GM19455 (cell line): ENCODE measurements at regions not wholly inside any gene's neighbourhood (a gene's known extent, or its start where the extent isn't known, plus 50 kb on each side); places are given as distances from the start of the nearest gene placed in this dataset.

Experiments
- ATAC-seq: cut with Tn5 transposase; IDR thresholded peaks from one replicate; pipeline ENCODE4 v1.9.1; 2021; ENCODE audit not compliant: unreplicated experiment

- ATAC-seq = no peak
Observed at GRCh38 chr3:193978030-193978429, 157.9 kb upstream of the HES1 start.

GRCh38 chr3:193978486-193978885 lies 157.5 kb upstream of the HES1 start:
- ATAC-seq = no peak

- ATAC-seq = no peak
Observed at GRCh38 chr3:193980326-193980725, 155.6 kb upstream of the HES1 start.

- no peak for ATAC-seq
Observed at GRCh38 chr3:193980905-193981304, 155.0 kb upstream of the HES1 start.

GRCh38 chr3:193981504-193981903 lies 154.4 kb upstream of the HES1 start:
- ATAC-seq = no peak

GRCh38 chr3:193982258-193982659 lies 153.7 kb upstream of the HES1 start:
- ATAC-seq = no peak

- ATAC-seq = no peak
Observed at GRCh38 chr3:193983846-193984818, 151.8 kb upstream of the HES1 start.

GRCh38 chr3:193984876-193985275 lies 151.1 kb upstream of the HES1 start:
- no peak for ATAC-seq

GRCh38 chr3:193987186-193987585 lies 148.8 kb upstream of the HES1 start:
- no peak for ATAC-seq

GRCh38 chr3:193989186-193989585 lies 146.8 kb upstream of the HES1 start:
- ATAC-seq = no peak

- ATAC-seq = no peak
Observed at GRCh38 chr3:193991666-193992424, 144.1 kb upstream of the HES1 start.

GRCh38 chr3:193992425-193993037 lies 143.4 kb upstream of the HES1 start:
- no peak for ATAC-seq

GRCh38 chr3:193996221-193996620 lies 139.7 kb upstream of the HES1 start:
- no peak for ATAC-seq

GRCh38 chr3:193996641-193997089 lies 139.3 kb upstream of the HES1 start:
- no peak for ATAC-seq

- ATAC-seq = no peak
Observed at GRCh38 chr3:193997228-193998122, 138.5 kb upstream of the HES1 start.

GRCh38 chr3:193998123-193998448 lies 137.9 kb upstream of the HES1 start:
- no peak for ATAC-seq

GRCh38 chr3:193998628-193999195 lies 137.2 kb upstream of the HES1 start:
- ATAC-seq = no peak

GRCh38 chr3:194000100-194000499 lies 135.8 kb upstream of the HES1 start:
- ATAC-seq = no peak

- no peak for ATAC-seq
Observed at GRCh38 chr3:194000712-194001111, 135.2 kb upstream of the HES1 start.

- ATAC-seq = no peak
Observed at GRCh38 chr3:194001728-194002459, 134.1 kb upstream of the HES1 start.
